K562 (cell line): ENCODE measurements at regions not wholly inside any gene's neighbourhood (a gene's known extent, or its start where the extent isn't known, plus 50 kb on each side); places are given as distances from the start of the nearest gene placed in this dataset.

Source experiments
- ERF ChIP-seq: fragments of 450-650 bp; formaldehyde crosslinking; IDR thresholded peaks from 2 replicates; pipeline ENCODE4 v1.4.0; 2020; ENCODE audit warnings: mild to moderate bottlenecking, mixed read lengths
- POLR2A ChIP-seq: fragments of 450-650 bp; conservative IDR thresholded peaks from 2 replicates; pipeline ENCODE4 v1.6.1; 2016
- POLR2G ChIP-seq: fragments of 200-400 bp; formaldehyde crosslinking; IDR thresholded peaks from 2 replicates; pipeline ENCODE4 v1.6.1; 2017; ENCODE audit warnings: low read depth, mild to moderate bottlenecking, antibody characterized with exemption, low read length, moderate library complexity
- RNF2 ChIP-seq: sonication (generic); IDR thresholded peaks from 2 replicates; pipeline ENCODE4 v1.6.1; 2016
- ZNF79 ChIP-seq: fragments of 250-450 bp; sonication (Bioruptor Pico); IDR thresholded peaks from 2 replicates; pipeline ENCODE4 v1.4.0; 2020; ENCODE audit warnings: low read depth, mild to moderate bottlenecking, moderate library complexity
- ZSCAN29 ChIP-seq: fragments of 450-650 bp; IDR thresholded peaks from 2 replicates; pipeline ENCODE4 v1.6.1; 2017
- ZZZ3 ChIP-seq: fragments of 450-650 bp; IDR thresholded peaks from 2 replicates; pipeline ENCODE4 v1.6.1; 2016; ENCODE audit warnings: antibody characterized with exemption, mild to moderate bottlenecking, moderate library complexity
- TF ChIP-seq, protein P1 (sequence below), 2 experiments: fragments of 450-650 bp; formaldehyde crosslinking in 1 of 2; IDR thresholded peaks; 2 replicates each; pipeline versions ENCODE4 v1.4.0 to v1.6.1; 2014 to 2020; ENCODE audit warnings: mild to moderate bottlenecking in 2 of 2, borderline replicate concordance in 1 of 2, low read depth in 1 of 2
- TF ChIP-seq, protein P2 (sequence below): sonication (generic); formaldehyde crosslinking; IDR thresholded peaks from 2 replicates; pipeline ENCODE4 v1.8.0; 2022; ENCODE audit warnings: missing genetic modification reagents, mild to moderate bottlenecking, borderline replicate concordance
- TF ChIP-seq, protein P3 (sequence below): fragments of 200-800 bp; sonication (Bioruptor generic); IDR thresholded peaks from 2 replicates; pipeline ENCODE4 v1.6.1; 2017; ENCODE audit warnings: missing genetic modification characterization, missing compliant biosample characterization
- TF ChIP-seq, protein P4 (sequence below), 3 experiments: IDR thresholded peaks in 2 of 3; conservative IDR thresholded peaks in 1 of 3; 2 replicates each; pipeline ENCODE4 v1.5.1; 2011 to 2012; ENCODE audit warnings: low read length in 3 of 3, mild to moderate bottlenecking in 3 of 3, control low read depth in 2 of 3, improper control_type of control experiment in 1 of 3, inconsistent platforms in 1 of 3, low read depth in 1 of 3, mixed read lengths in 1 of 3, moderate library complexity in 1 of 3; ENCODE audit not compliant: insufficient read depth in 2 of 3
- TF ChIP-seq, protein P5 (sequence below): fragments of 250-450 bp; sonication (Bioruptor Pico); IDR thresholded peaks from 2 replicates; pipeline ENCODE4 v1.5.0; 2020; ENCODE audit warnings: mild to moderate bottlenecking, borderline replicate concordance
- TF ChIP-seq, protein P6 (sequence below): fragments of 450-650 bp; formaldehyde crosslinking; IDR thresholded peaks from 2 replicates; pipeline ENCODE4 v1.4.0; 2022; ENCODE audit warnings: mild to moderate bottlenecking, moderate library complexity
- TF ChIP-seq, protein P7 (sequence below): sonication (generic); formaldehyde crosslinking; IDR thresholded peaks from 2 replicates; pipeline ENCODE4 v1.9.0; 2022; ENCODE audit warnings: mild to moderate bottlenecking, missing genetic modification reagents

DNA sequence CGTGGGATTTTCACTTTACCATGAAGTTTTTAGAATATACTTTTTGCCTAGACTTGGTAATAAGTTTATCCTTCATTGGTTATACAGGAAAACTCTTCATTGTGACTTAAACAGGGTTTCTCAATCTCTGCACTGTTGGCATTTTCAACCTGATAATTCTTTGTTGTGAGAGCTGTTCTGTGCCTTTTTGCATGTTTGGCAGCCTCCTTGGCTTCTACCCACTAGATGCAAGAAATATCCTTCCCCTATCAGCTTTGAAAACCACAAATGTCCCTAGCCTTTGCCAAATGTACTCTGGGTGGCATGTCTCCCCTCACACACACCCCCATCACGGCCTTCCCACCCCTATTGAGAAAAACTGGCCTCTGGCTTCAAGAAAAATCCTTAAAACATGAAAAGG lies 180.9 kb downstream of the ESM1 start:
- TF ChIP-seq, protein P1, sequence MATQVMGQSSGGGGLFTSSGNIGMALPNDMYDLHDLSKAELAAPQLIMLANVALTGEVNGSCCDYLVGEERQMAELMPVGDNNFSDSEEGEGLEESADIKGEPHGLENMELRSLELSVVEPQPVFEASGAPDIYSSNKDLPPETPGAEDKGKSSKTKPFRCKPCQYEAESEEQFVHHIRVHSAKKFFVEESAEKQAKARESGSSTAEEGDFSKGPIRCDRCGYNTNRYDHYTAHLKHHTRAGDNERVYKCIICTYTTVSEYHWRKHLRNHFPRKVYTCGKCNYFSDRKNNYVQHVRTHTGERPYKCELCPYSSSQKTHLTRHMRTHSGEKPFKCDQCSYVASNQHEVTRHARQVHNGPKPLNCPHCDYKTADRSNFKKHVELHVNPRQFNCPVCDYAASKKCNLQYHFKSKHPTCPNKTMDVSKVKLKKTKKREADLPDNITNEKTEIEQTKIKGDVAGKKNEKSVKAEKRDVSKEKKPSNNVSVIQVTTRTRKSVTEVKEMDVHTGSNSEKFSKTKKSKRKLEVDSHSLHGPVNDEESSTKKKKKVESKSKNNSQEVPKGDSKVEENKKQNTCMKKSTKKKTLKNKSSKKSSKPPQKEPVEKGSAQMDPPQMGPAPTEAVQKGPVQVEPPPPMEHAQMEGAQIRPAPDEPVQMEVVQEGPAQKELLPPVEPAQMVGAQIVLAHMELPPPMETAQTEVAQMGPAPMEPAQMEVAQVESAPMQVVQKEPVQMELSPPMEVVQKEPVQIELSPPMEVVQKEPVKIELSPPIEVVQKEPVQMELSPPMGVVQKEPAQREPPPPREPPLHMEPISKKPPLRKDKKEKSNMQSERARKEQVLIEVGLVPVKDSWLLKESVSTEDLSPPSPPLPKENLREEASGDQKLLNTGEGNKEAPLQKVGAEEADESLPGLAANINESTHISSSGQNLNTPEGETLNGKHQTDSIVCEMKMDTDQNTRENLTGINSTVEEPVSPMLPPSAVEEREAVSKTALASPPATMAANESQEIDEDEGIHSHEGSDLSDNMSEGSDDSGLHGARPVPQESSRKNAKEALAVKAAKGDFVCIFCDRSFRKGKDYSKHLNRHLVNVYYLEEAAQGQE (IDR thresholded peaks at IDR 0.05; ENCODE audit: borderline replicate concordance), result no peak
- TF ChIP-seq, protein P1 (CRISPR knock-in tag; IDR thresholded peaks at IDR 0.05; ENCODE audit: low read depth), result no peak
- TF ChIP-seq, protein P2, sequence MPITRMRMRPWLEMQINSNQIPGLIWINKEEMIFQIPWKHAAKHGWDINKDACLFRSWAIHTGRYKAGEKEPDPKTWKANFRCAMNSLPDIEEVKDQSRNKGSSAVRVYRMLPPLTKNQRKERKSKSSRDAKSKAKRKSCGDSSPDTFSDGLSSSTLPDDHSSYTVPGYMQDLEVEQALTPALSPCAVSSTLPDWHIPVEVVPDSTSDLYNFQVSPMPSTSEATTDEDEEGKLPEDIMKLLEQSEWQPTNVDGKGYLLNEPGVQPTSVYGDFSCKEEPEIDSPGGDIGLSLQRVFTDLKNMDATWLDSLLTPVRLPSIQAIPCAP (CRISPR knock-in tag), result no peak
- TF ChIP-seq, protein P3, sequence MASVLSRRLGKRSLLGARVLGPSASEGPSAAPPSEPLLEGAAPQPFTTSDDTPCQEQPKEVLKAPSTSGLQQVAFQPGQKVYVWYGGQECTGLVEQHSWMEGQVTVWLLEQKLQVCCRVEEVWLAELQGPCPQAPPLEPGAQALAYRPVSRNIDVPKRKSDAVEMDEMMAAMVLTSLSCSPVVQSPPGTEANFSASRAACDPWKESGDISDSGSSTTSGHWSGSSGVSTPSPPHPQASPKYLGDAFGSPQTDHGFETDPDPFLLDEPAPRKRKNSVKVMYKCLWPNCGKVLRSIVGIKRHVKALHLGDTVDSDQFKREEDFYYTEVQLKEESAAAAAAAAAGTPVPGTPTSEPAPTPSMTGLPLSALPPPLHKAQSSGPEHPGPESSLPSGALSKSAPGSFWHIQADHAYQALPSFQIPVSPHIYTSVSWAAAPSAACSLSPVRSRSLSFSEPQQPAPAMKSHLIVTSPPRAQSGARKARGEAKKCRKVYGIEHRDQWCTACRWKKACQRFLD (CRISPR knock-in tag), result no peak
- TF ChIP-seq, protein P4, sequence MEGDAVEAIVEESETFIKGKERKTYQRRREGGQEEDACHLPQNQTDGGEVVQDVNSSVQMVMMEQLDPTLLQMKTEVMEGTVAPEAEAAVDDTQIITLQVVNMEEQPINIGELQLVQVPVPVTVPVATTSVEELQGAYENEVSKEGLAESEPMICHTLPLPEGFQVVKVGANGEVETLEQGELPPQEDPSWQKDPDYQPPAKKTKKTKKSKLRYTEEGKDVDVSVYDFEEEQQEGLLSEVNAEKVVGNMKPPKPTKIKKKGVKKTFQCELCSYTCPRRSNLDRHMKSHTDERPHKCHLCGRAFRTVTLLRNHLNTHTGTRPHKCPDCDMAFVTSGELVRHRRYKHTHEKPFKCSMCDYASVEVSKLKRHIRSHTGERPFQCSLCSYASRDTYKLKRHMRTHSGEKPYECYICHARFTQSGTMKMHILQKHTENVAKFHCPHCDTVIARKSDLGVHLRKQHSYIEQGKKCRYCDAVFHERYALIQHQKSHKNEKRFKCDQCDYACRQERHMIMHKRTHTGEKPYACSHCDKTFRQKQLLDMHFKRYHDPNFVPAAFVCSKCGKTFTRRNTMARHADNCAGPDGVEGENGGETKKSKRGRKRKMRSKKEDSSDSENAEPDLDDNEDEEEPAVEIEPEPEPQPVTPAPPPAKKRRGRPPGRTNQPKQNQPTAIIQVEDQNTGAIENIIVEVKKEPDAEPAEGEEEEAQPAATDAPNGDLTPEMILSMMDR (IDR thresholded peaks at IDR 0.05 in 2 of 3, conservative IDR thresholded peaks at IDR 0.05 in 1 of 3; ENCODE audit: insufficient read depth in 2 of 3, low read depth in 1 of 3, low read length in 3 of 3), result no peak
- no peak for TF ChIP-seq ZNF79
- no peak for TF ChIP-seq POLR2G
- no peak for TF ChIP-seq ZZZ3
- TF ChIP-seq POLR2A, result no peak
- TF ChIP-seq, protein P5, sequence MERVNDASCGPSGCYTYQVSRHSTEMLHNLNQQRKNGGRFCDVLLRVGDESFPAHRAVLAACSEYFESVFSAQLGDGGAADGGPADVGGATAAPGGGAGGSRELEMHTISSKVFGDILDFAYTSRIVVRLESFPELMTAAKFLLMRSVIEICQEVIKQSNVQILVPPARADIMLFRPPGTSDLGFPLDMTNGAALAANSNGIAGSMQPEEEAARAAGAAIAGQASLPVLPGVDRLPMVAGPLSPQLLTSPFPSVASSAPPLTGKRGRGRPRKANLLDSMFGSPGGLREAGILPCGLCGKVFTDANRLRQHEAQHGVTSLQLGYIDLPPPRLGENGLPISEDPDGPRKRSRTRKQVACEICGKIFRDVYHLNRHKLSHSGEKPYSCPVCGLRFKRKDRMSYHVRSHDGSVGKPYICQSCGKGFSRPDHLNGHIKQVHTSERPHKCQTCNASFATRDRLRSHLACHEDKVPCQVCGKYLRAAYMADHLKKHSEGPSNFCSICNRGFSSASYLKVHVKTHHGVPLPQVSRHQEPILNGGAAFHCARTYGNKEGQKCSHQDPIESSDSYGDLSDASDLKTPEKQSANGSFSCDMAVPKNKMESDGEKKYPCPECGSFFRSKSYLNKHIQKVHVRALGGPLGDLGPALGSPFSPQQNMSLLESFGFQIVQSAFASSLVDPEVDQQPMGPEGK, result no peak
- TF ChIP-seq ZSCAN29, result no peak
- TF ChIP-seq, protein P6, sequence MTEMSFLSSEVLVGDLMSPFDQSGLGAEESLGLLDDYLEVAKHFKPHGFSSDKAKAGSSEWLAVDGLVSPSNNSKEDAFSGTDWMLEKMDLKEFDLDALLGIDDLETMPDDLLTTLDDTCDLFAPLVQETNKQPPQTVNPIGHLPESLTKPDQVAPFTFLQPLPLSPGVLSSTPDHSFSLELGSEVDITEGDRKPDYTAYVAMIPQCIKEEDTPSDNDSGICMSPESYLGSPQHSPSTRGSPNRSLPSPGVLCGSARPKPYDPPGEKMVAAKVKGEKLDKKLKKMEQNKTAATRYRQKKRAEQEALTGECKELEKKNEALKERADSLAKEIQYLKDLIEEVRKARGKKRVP (CRISPR knock-in tag), result no peak
- no peak for TF ChIP-seq RNF2
- TF ChIP-seq, protein P7, sequence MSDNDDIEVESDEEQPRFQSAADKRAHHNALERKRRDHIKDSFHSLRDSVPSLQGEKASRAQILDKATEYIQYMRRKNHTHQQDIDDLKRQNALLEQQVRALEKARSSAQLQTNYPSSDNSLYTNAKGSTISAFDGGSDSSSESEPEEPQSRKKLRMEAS, result no peak
- no peak for TF ChIP-seq ERF (CRISPR knock-in tag)
